GM19328 (cell line): ENCODE measurements at regions not wholly inside any gene's neighbourhood (a gene's known extent, or its start where the extent isn't known, plus 50 kb on each side); places are given as distances from the start of the nearest gene placed in this dataset.
"Not testable (repeated sequence)": the region's sequence is repeated elsewhere in the genome, so short reads cannot be mapped to it uniquely, and the experiment has no call there.

Experiments
- ATAC-seq: cut with Tn5 transposase; IDR thresholded peaks from one replicate; pipeline ENCODE4 v1.9.1; 2021; ENCODE audit warnings: mild to moderate bottlenecking, moderate library complexity; ENCODE audit not compliant: unreplicated experiment

- ATAC-seq: no peak
These were observed 156.0 kb downstream of the RFPL4B start for GRCh38 chr6:112503091-112503596.

GRCh38 chr6:112504621-112505020, 157.5 kb downstream of the RFPL4B start:
- no peak for ATAC-seq

DNA sequence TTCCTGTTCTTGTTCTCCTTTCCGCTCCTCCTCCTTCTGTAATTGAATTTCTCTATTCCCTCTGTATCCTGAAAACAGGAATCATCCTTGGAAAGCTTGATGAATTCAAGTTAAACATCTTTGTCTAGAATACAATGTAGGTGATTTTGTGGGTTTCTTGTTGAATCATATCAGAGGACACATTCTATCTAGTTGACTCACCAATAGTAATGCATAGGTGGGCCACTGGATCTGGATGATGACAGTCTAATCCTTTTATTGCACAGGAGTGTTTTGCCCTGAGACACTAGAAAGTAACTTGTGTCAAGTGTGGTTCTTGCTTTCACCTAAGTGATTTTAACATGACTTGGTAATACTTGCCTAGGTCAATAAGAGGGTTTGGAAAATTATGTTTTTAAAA, 164.3 kb downstream of the RFPL4B start:
- no peak for ATAC-seq

DNA sequence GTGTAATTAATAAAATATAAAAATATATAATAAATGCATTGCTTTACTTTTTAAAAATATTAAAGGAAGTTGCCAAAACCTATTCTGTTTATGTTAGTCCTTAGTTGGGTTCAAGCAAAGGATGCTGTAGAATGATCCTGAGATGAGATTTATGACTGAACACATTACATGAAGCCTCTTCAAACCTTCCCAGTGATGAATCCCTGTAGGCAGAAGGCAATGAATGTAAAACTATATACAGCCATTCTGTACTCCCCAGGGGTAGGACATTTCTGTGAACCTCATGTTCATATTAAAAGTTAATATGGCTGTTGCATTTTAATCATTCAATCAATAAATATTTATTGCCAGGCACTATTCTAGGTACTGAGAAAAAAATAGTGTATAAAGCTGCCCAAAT, 166.0 kb downstream of the RFPL4B start:
- no peak for ATAC-seq

DNA sequence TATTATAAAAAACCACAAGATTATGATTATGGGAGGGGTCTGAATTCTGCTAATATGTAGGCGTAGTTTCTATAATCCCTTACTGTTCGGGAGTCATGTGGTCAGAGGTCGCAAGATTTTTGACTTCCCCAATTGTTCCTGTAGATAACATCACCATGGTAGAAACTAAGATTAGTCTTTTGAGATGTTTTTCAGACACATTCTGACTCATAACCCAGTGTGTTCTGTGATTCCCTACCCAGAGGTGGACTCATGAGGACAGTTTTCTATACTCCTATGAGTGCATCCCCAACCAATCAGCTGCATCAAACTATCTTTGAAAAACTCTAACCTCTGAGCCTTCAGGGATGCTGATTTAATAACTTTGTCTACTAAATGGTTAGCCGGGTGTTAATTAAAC, 175.5 kb downstream of the RFPL4B start:
- ATAC-seq: no peak

DNA sequence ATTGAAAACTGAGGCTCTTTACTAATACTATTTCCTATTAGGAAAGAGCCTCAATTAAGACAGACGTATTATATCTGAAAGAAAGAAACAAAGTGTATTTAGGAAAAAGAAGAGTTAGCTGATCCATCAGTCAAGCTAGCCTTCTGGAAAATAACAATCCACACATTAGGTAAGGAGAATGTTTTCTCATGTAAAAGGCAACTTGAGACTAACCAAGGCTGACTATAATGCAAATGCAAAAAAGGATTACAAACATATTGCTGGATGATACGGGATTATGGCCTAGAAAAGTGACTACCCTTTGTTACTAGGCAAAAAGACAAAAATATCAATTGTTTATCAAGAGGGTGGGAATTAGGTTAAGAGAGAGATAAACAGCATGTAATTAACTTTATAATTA, 176.9 kb downstream of the RFPL4B start:
- ATAC-seq: no peak

- ATAC-seq: no peak
These were observed 178.6 kb downstream of the RFPL4B start for GRCh38 chr6:112525749-112526148.

DNA sequence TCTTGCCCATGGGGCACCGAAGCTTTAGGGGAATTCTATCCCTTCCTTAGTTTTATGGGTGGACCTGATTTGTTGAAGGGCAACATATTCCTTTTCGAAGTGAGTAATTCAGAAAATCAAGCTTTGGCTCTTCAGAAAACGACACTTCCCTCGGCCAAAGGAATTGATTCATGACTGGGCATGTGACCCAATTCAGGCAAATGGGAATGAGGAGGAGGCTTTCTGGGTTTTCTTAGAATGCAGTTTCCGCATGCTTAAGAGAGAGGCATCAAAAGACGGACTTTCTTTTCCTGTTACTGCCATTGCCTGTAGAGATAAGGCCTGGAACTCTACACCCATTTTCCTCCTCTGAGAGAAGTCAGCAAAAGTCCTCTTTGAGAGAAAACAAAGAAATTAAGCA, 179.5 kb downstream of the RFPL4B start:
- no peak for ATAC-seq

- ATAC-seq: not testable (repeated sequence)
These were observed 181.2 kb downstream of the RFPL4B start for GRCh38 chr6:112528306-112528705.

DNA sequence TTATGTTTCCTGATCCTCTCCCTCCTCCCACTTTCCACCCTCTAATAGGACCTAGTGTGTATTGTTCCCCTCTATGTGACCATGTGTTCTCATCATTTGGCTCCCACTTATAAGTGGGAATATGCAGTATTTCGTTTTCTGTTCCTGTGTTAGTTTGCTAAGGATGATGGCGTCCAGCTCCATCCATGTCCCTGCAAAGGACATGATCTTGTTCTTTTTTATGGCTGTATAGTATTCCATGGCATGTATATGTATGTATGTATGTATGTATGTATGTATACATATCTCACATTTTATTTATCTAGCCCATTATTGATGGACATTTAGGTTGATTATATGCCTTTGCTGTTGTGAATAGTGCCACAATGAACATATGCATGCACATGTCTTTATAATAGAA, 188.7 kb downstream of the RFPL4B start:
- ATAC-seq: no peak

GRCh38 chr6:112539355-112539754, 192.2 kb downstream of the RFPL4B start:
- no peak for ATAC-seq

DNA sequence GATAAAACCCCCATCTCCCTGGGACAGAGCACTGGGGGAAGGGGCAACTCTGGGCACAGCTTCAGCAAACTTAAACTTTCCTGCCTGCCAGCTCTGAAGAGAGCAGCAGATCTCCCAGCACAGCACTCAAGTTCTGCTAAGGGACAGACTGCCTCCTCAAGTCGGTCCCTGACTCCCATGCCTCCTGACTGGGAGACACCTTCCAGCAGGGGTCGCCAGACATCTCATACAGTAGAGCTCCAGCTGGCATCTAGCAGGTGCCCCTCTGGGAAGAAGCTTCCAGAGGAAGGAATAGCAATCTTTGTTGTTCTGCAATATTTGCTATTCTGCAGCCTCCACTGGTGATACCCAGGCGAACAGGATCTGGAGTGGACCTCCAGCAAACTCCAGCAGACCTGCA, 194.7 kb downstream of the RFPL4B start:
- ATAC-seq: not testable (repeated sequence)

- ATAC-seq: not testable (repeated sequence)
These were observed 200.4 kb downstream of the RFPL4B start for GRCh38 chr6:112547321-112548085.

- ATAC-seq: no peak
These were observed 202.6 kb downstream of the RFPL4B start for GRCh38 chr6:112549749-112550148.

GRCh38 chr6:112557435-112557834, 210.3 kb downstream of the RFPL4B start:
- ATAC-seq: no peak

DNA sequence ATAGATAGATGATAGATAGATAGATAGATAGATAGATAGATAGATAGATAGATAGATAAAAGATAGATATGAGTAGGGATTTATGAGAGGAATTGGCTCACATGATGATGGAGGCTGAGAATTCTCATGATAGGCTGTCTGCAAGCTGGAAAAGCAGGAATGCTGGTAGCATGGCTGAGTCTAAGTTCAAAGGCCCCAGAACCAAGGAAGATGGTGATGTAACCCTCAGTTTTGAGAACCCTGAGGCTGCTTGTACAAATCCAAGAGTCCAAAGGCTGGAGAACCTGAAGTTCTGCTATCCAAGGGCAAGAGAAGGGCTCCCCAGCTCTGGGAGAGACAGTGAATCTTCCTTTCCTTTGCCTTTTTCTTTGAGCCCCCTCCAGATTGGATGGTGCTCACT, 210.8 kb downstream of the RFPL4B start:
- no peak for ATAC-seq

DNA sequence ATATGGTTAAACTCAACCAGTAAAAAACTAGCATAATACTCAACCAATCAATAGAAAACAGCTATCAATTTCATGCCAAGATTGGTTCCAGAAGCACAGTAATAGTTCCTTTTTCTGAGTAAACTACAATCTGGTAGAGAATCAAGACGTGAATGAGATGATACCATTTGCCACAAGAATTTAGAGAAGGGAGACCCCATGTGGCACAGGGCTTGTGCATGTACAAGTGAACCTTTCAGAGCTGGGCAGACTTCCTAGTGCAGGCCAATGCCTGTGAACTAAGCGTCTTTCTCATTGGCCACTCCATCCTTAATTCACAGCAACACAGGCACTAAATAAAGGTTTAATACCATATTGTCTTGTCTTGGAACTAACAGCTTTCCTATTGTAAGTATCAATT, 213.5 kb downstream of the RFPL4B start:
- ATAC-seq: no peak

DNA sequence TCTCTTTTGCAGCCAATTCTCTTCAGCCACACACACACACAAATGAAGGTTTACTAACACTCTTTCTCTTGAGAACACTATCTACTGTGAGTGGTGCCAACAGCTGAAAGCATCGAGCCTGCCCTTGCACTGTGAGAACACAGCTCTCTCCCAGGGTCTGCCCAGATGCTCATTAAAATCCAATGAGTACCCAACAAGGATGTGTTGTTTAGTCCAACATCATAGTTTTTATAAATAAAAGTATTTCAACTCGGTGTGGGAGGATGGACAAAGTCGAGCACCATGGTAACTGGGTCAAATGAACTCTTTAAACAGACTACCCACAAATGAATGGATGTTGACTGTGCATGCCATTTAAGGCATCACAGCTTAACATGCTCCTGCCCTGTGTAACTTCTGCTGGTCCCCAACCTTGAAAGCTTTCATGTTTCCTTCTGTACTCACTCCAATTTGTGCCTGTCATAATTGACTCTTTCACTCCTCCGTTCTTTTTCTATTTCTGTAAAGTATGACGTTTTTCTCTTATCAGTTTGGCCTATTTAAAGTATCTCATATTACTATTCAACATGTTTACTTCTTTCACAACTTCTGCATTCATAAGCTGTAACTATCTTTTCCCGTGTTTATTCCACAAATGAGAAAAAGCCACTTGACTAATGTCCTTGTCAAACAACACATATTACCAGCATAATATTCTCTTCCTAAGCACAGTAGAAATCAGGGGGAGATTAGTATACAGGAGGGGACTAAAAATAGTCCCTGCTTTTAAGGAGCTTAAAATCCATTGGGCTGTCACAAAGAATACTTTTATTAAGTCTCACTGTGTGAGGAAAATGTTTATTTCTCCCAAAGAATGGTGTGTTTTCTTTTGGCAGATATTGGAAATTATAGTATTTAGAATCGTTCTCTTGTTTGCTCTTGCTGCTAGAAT, 215.4 kb downstream of the RFPL4B start:
- ATAC-seq: no peak

DNA sequence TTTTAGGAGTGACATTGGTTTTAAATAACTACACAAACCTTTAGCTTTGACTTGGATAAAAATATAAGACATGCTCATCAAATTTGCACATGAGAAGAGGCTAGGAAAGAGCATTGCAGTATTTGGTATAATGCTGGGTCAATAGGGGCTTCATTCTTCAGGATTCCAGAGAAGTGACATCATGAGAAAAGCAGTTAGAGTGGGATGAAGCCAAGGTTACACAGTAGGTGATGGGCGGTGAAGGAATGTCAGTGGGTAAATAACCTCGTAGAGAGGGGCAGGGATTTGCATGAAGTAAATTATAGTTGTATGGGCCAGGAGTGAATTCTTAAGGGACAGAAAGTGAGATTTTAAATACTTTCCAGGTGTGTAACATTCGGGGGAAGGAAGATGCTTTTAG, 216.2 kb downstream of the RFPL4B start:
- no peak for ATAC-seq

DNA sequence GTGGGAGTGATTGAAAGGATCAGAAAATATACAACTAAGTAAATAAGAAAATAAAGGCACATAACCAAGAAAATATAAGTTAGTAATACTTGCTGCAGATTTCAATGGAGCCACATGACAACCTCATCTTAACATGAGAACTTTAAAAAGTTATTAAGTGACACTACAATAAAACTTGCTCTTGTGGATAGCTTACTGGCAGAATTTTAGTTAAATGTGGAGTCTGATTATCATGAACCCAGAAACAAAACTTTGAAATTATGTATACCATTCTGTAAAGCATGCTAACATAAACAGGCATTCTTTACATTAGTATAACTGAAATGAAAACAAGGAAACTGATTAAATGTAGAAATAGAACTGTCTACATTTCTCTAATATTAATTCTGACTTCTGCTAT, 220.9 kb downstream of the RFPL4B start:
- ATAC-seq: no peak

GRCh38 chr6:112571488-112572270, 224.5 kb downstream of the RFPL4B start:
- ATAC-seq: no peak
